Dendritic cell treated with granulocyte-macrophage colony-stimulating factor and Interleukin-4, amounts not matched to agents 40 ng/mL and 50 ng/mL, for 4 days (primary cell): ENCODE measurements at regions not wholly inside any gene's neighbourhood (a gene's known extent, or its start where the extent isn't known, plus 50 kb on each side); places are given as distances from the start of the nearest gene placed in this dataset.

ENCODE experiments used
- H3K27ac Mint-ChIP-seq: one replicate; pipeline ENCODE4 v1.8.0; 2022; ENCODE audit warnings: mild to moderate bottlenecking, mixed read lengths
- H3K27me3 Mint-ChIP-seq: one replicate; pipeline ENCODE4 v1.8.0; 2022; ENCODE audit warnings: mild to moderate bottlenecking, mixed read lengths
- H3K36me3 Mint-ChIP-seq: one replicate; pipeline ENCODE4 v1.8.0; 2022; ENCODE audit warnings: low read depth, mixed read lengths
- H3K4me1 Mint-ChIP-seq: one replicate; pipeline ENCODE4 v1.8.0; 2022; ENCODE audit warnings: low read depth, mixed read lengths
- H3K4me3 Mint-ChIP-seq: one replicate; pipeline ENCODE4 v1.8.0; 2022; ENCODE audit warnings: mild to moderate bottlenecking, moderate library complexity, mixed read lengths
- H3K9me3 Mint-ChIP-seq: one replicate; pipeline ENCODE4 v1.8.0; 2022; ENCODE audit warnings: mixed read lengths
- intact Hi-C: fragments of 100-400 bp; cut with micrococcal nuclease; formaldehyde crosslinking; loops from one replicate; pipeline ENCODE4 v1.15.0; 2022

- Mint-ChIP-seq H3K4me3 (no peak overlapping the region), H3K27ac (no peak overlapping the region), H3K4me1 (peaks cover 7% of the 10 kb centered on the region), H3K27me3 (no peaks in the 10 kb centered on the region), H3K36me3 (no peaks in the 10 kb centered on the region), H3K9me3 (no peaks in the 10 kb centered on the region)
- intact Hi-C loops, result no loop called here
Measured at GRCh38 chr21:27268290-27268689, 301.4 kb upstream of the ADAMTS5 start.

- intact Hi-C loops, result no loop called here
- Mint-ChIP-seq H3K9me3 (no peaks in the 10 kb centered on the region), H3K27ac (no peak overlapping the region), H3K36me3 (no peaks in the 10 kb centered on the region), H3K27me3 (no peaks in the 10 kb centered on the region), H3K4me3 (no peak overlapping the region), H3K4me1 (peaks cover 7% of the 10 kb centered on the region)
Measured at GRCh38 chr21:27265949-27266348, 299.1 kb upstream of the ADAMTS5 start.

GRCh38 chr21:27265492-27265891 lies 298.6 kb upstream of the ADAMTS5 start:
- Mint-ChIP-seq H3K36me3 (no peaks in the 10 kb centered on the region), H3K4me3 (no peak overlapping the region), H3K27ac (no peak overlapping the region), H3K27me3 (no peaks in the 10 kb centered on the region), H3K9me3 (no peaks in the 10 kb centered on the region), H3K4me1 (peaks cover 7% of the 10 kb centered on the region)
- intact Hi-C loops, result no loop called here

- no peak overlapping the region for H3K27ac Mint-ChIP-seq
- no peaks in the 10 kb centered on the region for H3K36me3 Mint-ChIP-seq
- H3K4me3 Mint-ChIP-seq, result no peak overlapping the region
- no peaks in the 10 kb centered on the region for H3K4me1 Mint-ChIP-seq
- no peaks in the 10 kb centered on the region for H3K27me3 Mint-ChIP-seq
- H3K9me3 Mint-ChIP-seq, result peaks cover 7% of the 10 kb centered on the region
- intact Hi-C loops, result no loop called here
Measured at GRCh38 chr21:27261676-27262075, 294.8 kb upstream of the ADAMTS5 start.

- H3K4me3 Mint-ChIP-seq, result no peak overlapping the region
- intact Hi-C loops, result no loop called here
- H3K27ac Mint-ChIP-seq, result no peak overlapping the region
- H3K36me3 Mint-ChIP-seq, result no peaks in the 10 kb centered on the region
- no peaks in the 10 kb centered on the region for H3K27me3 Mint-ChIP-seq
- H3K4me1 Mint-ChIP-seq, result no peaks in the 10 kb centered on the region
- H3K9me3 Mint-ChIP-seq, result peaks cover 7% of the 10 kb centered on the region
Measured at GRCh38 chr21:27260728-27261127, 293.8 kb upstream of the ADAMTS5 start.

- Mint-ChIP-seq H3K9me3 (peaks cover 7% of the 10 kb centered on the region), H3K27me3 (no peaks in the 10 kb centered on the region), H3K36me3 (no peaks in the 10 kb centered on the region), H3K4me1 (no peaks in the 10 kb centered on the region), H3K4me3 (no peak overlapping the region), H3K27ac (no peak overlapping the region)
- intact Hi-C loops, result no loop called here
Measured at GRCh38 chr21:27258742-27259448, 292.0 kb upstream of the ADAMTS5 start.

GRCh38 chr21:27257908-27258556 lies 291.1 kb upstream of the ADAMTS5 start:
- no peaks in the 10 kb centered on the region for H3K4me1 Mint-ChIP-seq
- H3K27me3 Mint-ChIP-seq, result no peaks in the 10 kb centered on the region
- H3K9me3 Mint-ChIP-seq, result peaks cover 7% of the 10 kb centered on the region
- intact Hi-C loops, result no loop called here
- H3K36me3 Mint-ChIP-seq, result no peaks in the 10 kb centered on the region
- H3K27ac Mint-ChIP-seq, result no peak overlapping the region
- no peak overlapping the region for H3K4me3 Mint-ChIP-seq

GRCh38 chr21:27257226-27257625 lies 290.3 kb upstream of the ADAMTS5 start:
- Mint-ChIP-seq H3K4me3 (no peak overlapping the region), H3K27me3 (no peaks in the 10 kb centered on the region), H3K9me3 (peaks cover 7% of the 10 kb centered on the region), H3K36me3 (no peaks in the 10 kb centered on the region), H3K27ac (no peak overlapping the region), H3K4me1 (no peaks in the 10 kb centered on the region)
- intact Hi-C loops, result no loop called here

- peaks cover 18% of the 10 kb centered on the region for H3K9me3 Mint-ChIP-seq
- H3K4me3 Mint-ChIP-seq, result no peak overlapping the region
- no peak overlapping the region for H3K27ac Mint-ChIP-seq
- H3K36me3 Mint-ChIP-seq, result no peaks in the 10 kb centered on the region
- no peaks in the 10 kb centered on the region for H3K27me3 Mint-ChIP-seq
- H3K4me1 Mint-ChIP-seq, result no peaks in the 10 kb centered on the region
- intact Hi-C loops, result no loop called here
Measured at GRCh38 chr21:27251752-27252151, 284.9 kb upstream of the ADAMTS5 start.

- no peaks in the 10 kb centered on the region for H3K27me3 Mint-ChIP-seq
Measured at GRCh38 chr21:27250366-27250765, 283.5 kb upstream of the ADAMTS5 start.

GRCh38 chr21:27248814-27249213 lies 281.9 kb upstream of the ADAMTS5 start:
- Mint-ChIP-seq H3K36me3 (no peaks in the 10 kb centered on the region), H3K4me3 (no peak overlapping the region), H3K9me3 (peaks cover 18% of the 10 kb centered on the region), H3K27me3 (no peaks in the 10 kb centered on the region), H3K4me1 (no peaks in the 10 kb centered on the region), H3K27ac (no peak overlapping the region)
- intact Hi-C loops, result no loop called here

More at GRCh38 chr21:27250366-27250765, 283.5 kb upstream of the ADAMTS5 start:
- no peaks in the 10 kb centered on the region for H3K4me1 Mint-ChIP-seq
- H3K27ac Mint-ChIP-seq, result no peak overlapping the region
- no peaks in the 10 kb centered on the region for H3K36me3 Mint-ChIP-seq
- intact Hi-C loops, result no loop called here
- H3K4me3 Mint-ChIP-seq, result no peak overlapping the region
- peaks cover 18% of the 10 kb centered on the region for H3K9me3 Mint-ChIP-seq

- Mint-ChIP-seq H3K4me1 (no peaks in the 10 kb centered on the region), H3K9me3 (peaks cover 18% of the 10 kb centered on the region), H3K27me3 (no peaks in the 10 kb centered on the region), H3K27ac (no peak overlapping the region), H3K4me3 (no peak overlapping the region), H3K36me3 (no peaks in the 10 kb centered on the region)
- intact Hi-C loops, result no loop called here
Measured at GRCh38 chr21:27246741-27247140, 279.9 kb upstream of the ADAMTS5 start.

- intact Hi-C loops, result no loop called here
- H3K9me3 Mint-ChIP-seq, result peaks cover 9% of the 10 kb centered on the region
- no peaks in the 10 kb centered on the region for H3K4me1 Mint-ChIP-seq
- no peak overlapping the region for H3K4me3 Mint-ChIP-seq
- H3K36me3 Mint-ChIP-seq, result no peaks in the 10 kb centered on the region
- H3K27me3 Mint-ChIP-seq, result no peaks in the 10 kb centered on the region
- H3K27ac Mint-ChIP-seq, result no peak overlapping the region
Measured at GRCh38 chr21:27244776-27245175, 277.9 kb upstream of the ADAMTS5 start.

- no peak overlapping the region for H3K4me3 Mint-ChIP-seq
- no peaks in the 10 kb centered on the region for H3K4me1 Mint-ChIP-seq
- no peak overlapping the region for H3K27ac Mint-ChIP-seq
- no peaks in the 10 kb centered on the region for H3K36me3 Mint-ChIP-seq
- intact Hi-C loops, result no loop called here
- no peaks in the 10 kb centered on the region for H3K27me3 Mint-ChIP-seq
- H3K9me3 Mint-ChIP-seq, result peaks cover 7% of the 10 kb centered on the region
Measured at GRCh38 chr21:27244352-27244751, 277.5 kb upstream of the ADAMTS5 start.

- no peaks in the 10 kb centered on the region for H3K9me3 Mint-ChIP-seq
- H3K27ac Mint-ChIP-seq, result no peak overlapping the region
- intact Hi-C loops, result no loop called here
Measured at GRCh38 chr21:27240839-27241238, 274.0 kb upstream of the ADAMTS5 start.

More at GRCh38 chr21:27240839-27241238, 274.0 kb upstream of the ADAMTS5 start:
- Mint-ChIP-seq H3K36me3 (no peaks in the 10 kb centered on the region), H3K4me1 (no peaks in the 10 kb centered on the region), H3K4me3 (no peak overlapping the region), H3K27me3 (no peaks in the 10 kb centered on the region)
